Fibroblast of pulmonary artery (primary cell): ENCODE measurements at regions not wholly inside any gene's neighbourhood (a gene's known extent, or its start where the extent isn't known, plus 50 kb on each side); places are given as distances from the start of the nearest gene placed in this dataset.

Experiments
- DNase-seq: peaks from one replicate; pipeline ENCODE4 v3.0.0-alpha.2; 2010; ENCODE audit warnings: low read depth
- H3K4me3 ChIP-seq: replicated peaks from 2 replicates; pipeline ENCODE4 v1.5.1; 2011; ENCODE audit warnings: low read depth, mild to moderate bottlenecking, control low read depth, low read length, moderate library complexity
- CTCF ChIP-seq: IDR thresholded peaks from 2 replicates; pipeline ENCODE4 v1.5.1; 2011; ENCODE audit warnings: mild to moderate bottlenecking, control low read depth, low read length, inconsistent platforms; ENCODE audit errors: missing control alignments

GRCh38 chr16:77618951-77619350 is 103.4 kb upstream of the NUDT7 start:
- DNase-seq = no peak

GRCh38 chr16:77624085-77624484 is 98.2 kb upstream of the NUDT7 start:
- TF ChIP-seq CTCF = no peak
- DNase-seq = no peak
- no peak overlapping the region for H3K4me3 ChIP-seq

More at GRCh38 chr16:77618951-77619350, 103.4 kb upstream of the NUDT7 start:
- H3K4me3 ChIP-seq = no peak overlapping the region
- no peak for TF ChIP-seq CTCF

GRCh38 chr16:77636615-77637014 is 85.7 kb upstream of the NUDT7 start:
- TF ChIP-seq CTCF = no peak
- no peak overlapping the region for H3K4me3 ChIP-seq
- DNase-seq = no peak

- DNase-seq = no peak
- H3K4me3 ChIP-seq = no peak overlapping the region
- no peak for TF ChIP-seq CTCF
Measured at GRCh38 chr16:77637940-77638339, 84.4 kb upstream of the NUDT7 start.

- DNase-seq = no peak
- TF ChIP-seq CTCF = no peak
- no peak overlapping the region for H3K4me3 ChIP-seq
Measured at GRCh38 chr16:77643176-77643575, 79.1 kb upstream of the NUDT7 start.

GRCh38 chr16:77645764-77646163 is 76.5 kb upstream of the NUDT7 start:
- TF ChIP-seq CTCF = no peak
- no peak overlapping the region for H3K4me3 ChIP-seq
- no peak for DNase-seq

- no peak overlapping the region for H3K4me3 ChIP-seq
- no peak for TF ChIP-seq CTCF
- no peak for DNase-seq
Measured at GRCh38 chr16:77647726-77648125, 74.6 kb upstream of the NUDT7 start.
